Liver (tissue), 8 donors: ENCODE measurements at regions not wholly inside any gene's neighbourhood (a gene's known extent, or its start where the extent isn't known, plus 50 kb on each side); places are given as distances from the start of the nearest gene placed in this dataset.

ENCODE experiments used
- DNase-seq: peaks from one replicate; pipeline ENCODE4 v3.0.0-alpha.2; 2017; ENCODE audit warnings: low spot score
- H3K27ac ChIP-seq, 2 donors: one replicate each; pipeline ENCODE4 v1.7.0; 2013; ENCODE audit warnings: inconsistent platforms in 2 of 2, low read length in 2 of 2, control low read depth in 1 of 2, low read depth in 1 of 2, mild to moderate bottlenecking in 1 of 2
- H3K27me3 ChIP-seq, 4 donors: one replicate each; pipeline versions ENCODE4 v1.6.1 to v1.7.0; 2013; ENCODE audit warnings: low read length in 3 of 4, inconsistent platforms in 1 of 4, mild to moderate bottlenecking in 1 of 4, moderate library complexity in 1 of 4; ENCODE audit not compliant: control insufficient read depth in 4 of 4, insufficient read depth in 4 of 4
- H3K36me3 ChIP-seq, 4 donors: one replicate each; pipeline versions ENCODE4 v1.6.1 to v1.7.0; 2013; ENCODE audit warnings: low read length in 3 of 4, mild to moderate bottlenecking in 3 of 4, low read depth in 1 of 4, moderate library complexity in 1 of 4; ENCODE audit not compliant: control insufficient read depth in 4 of 4, insufficient read depth in 3 of 4
- H3K4me1 ChIP-seq, 4 donors: one replicate each; pipeline versions ENCODE4 v1.6.1 to v1.7.0; 2013; ENCODE audit warnings: low read length in 3 of 4, mild to moderate bottlenecking in 3 of 4, moderate library complexity in 1 of 4; ENCODE audit not compliant: control insufficient read depth in 4 of 4, insufficient read depth in 4 of 4
- H3K4me3 ChIP-seq, 3 donors: one replicate each; pipeline versions ENCODE4 v1.6.1 to v1.7.0; 2013; ENCODE audit warnings: low read length in 3 of 3, control low read depth in 1 of 3, low read depth in 1 of 3, mild to moderate bottlenecking in 1 of 3
- H3K9ac ChIP-seq, 2 donors: one replicate each; pipeline ENCODE4 v1.7.0; 2013; ENCODE audit warnings: low read length in 2 of 2, mild to moderate bottlenecking in 2 of 2, moderate library complexity in 2 of 2, control low read depth in 1 of 2, low read depth in 1 of 2
- H3K9me3 ChIP-seq, 4 donors: one replicate each; pipeline versions ENCODE4 v1.6.1 to v1.7.0; 2013; ENCODE audit warnings: low read length in 3 of 4; ENCODE audit not compliant: control insufficient read depth in 4 of 4
- ATF3 ChIP-seq: IDR thresholded peaks from 2 replicates; pipeline ENCODE4 v1.6.1; 2016; ENCODE audit warnings: antibody characterized with exemption
- CTCF ChIP-seq: fragments of 150-350 bp; IDR thresholded peaks from 2 replicates; pipeline ENCODE4 v1.5.1; 2017; ENCODE audit warnings: improper control_type of control experiment, low read depth, low read length; ENCODE audit not compliant: missing input control
- EGR1 ChIP-seq, 2 donors: IDR thresholded peaks; 2 replicates each; pipeline ENCODE4 v1.6.1; 2016 to 2018; ENCODE audit warnings: antibody characterized with exemption in 2 of 2, low read depth in 2 of 2
- FOXA1 ChIP-seq: IDR thresholded peaks from 2 replicates; pipeline ENCODE4 v1.6.1; 2016; ENCODE audit warnings: antibody characterized with exemption
- HNF4A ChIP-seq, 2 donors: conservative IDR thresholded peaks; 2 replicates each; pipeline ENCODE4 v1.6.1; 2016; ENCODE audit warnings: antibody characterized with exemption in 2 of 2, mild to moderate bottlenecking in 2 of 2
- HNF4G ChIP-seq: IDR thresholded peaks from 2 replicates; pipeline ENCODE4 v1.6.1; 2016; ENCODE audit warnings: antibody characterized with exemption
- JUND ChIP-seq, 2 donors: IDR thresholded peaks; 2 replicates each; pipeline ENCODE4 v1.6.1; 2016; ENCODE audit warnings: antibody characterized with exemption in 2 of 2
- MAX ChIP-seq: IDR thresholded peaks from 2 replicates; pipeline ENCODE4 v1.6.1; 2016; ENCODE audit warnings: antibody characterized with exemption
- NR2F2 ChIP-seq: IDR thresholded peaks from 2 replicates; pipeline ENCODE4 v1.6.1; 2016; ENCODE audit warnings: antibody characterized with exemption
- RXRA ChIP-seq, 2 donors: IDR thresholded peaks; 2 replicates each; pipeline ENCODE4 v1.6.1; 2017 to 2018; ENCODE audit warnings: antibody characterized with exemption in 2 of 2, mild to moderate bottlenecking in 1 of 2
- SP1 ChIP-seq: IDR thresholded peaks from 2 replicates; pipeline ENCODE4 v1.6.1; 2018; ENCODE audit warnings: antibody characterized with exemption, mild to moderate bottlenecking
- TAF1 ChIP-seq: conservative IDR thresholded peaks from 2 replicates; pipeline ENCODE4 v1.6.1; 2016; ENCODE audit warnings: antibody characterized with exemption, mild to moderate bottlenecking
- YY1 ChIP-seq: IDR thresholded peaks from 2 replicates; pipeline ENCODE4 v1.6.1; 2016; ENCODE audit warnings: antibody characterized with exemption, mild to moderate bottlenecking
- ZBTB33 ChIP-seq: IDR thresholded peaks from 2 replicates; pipeline ENCODE4 v1.6.1; 2016; ENCODE audit warnings: antibody characterized with exemption
- WGBS: extraction: QIAGEN DNeasy Blood & Tissue Kit; methylation state at CpG from one replicate; pipeline ENCODE4 v1.1.7; 2013; 5-methylcytosine and 5-hydroxymethylcytosine counted together
- TF ChIP-seq, protein P1 (sequence below): IDR thresholded peaks from 2 replicates; pipeline ENCODE4 v1.6.1; 2016; ENCODE audit warnings: antibody characterized with exemption, mild to moderate bottlenecking
- donor health status: healthy.
- donor health status: healthy.
- donor health status: healthy.
- donor health status: healthy.
- donor health status: healthy.

DNA sequence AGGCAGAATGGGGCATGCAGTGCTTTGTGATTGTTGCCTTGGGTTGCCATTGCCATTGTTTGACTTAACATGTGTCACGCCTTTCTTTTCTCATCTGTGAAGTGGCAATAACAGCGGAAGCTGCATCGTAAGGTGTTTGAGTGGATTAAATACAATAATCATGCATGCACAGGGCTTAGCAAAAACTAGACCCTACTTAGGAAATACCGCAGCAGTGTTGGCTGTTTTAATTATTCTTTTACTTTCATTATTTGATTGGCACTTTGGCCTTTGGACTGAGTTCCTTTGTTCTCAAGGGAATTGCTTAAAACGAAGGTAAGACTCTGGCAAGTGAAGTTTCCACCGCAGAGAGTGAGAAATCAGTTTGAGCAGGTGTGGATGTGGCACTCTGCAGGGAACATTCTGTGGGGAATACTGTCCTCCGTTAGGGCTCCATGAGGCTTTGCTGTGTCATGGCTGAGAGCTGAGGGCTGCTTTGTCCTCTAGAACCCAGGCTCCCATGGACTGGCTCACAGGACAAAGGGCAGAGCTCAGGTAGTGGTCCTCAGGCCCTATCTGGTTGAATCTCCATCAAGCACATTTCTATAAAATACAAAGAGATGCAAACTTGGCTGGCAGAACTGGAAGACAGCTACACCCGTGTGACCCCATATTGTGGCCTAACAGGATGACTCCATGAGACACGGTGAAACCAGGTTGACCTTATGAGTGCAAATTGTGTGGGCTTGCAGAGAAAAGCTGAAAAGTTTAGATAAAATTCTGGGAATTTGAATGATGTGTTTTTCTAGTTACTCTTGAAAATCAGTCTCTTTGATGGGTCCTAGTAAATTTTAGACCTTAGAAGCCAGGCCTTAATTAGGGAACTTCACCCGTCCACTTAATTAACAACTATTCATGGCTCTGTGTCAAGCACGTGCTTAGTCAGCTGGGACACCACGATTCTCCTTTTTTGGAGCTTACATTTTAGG lies 407.2 kb downstream of the KCNRG start:
- no peak overlapping the region for H3K27ac ChIP-seq
- H3K9me3 ChIP-seq, result no peaks in the 10 kb centered on the region
- no peaks in the 10 kb centered on the region for H3K36me3 ChIP-seq
- no peak overlapping the region for H3K9ac ChIP-seq
- no peak overlapping the region for H3K4me3 ChIP-seq
- no peak for DNase-seq
- no peaks in the 10 kb centered on the region for H3K27me3 ChIP-seq
- H3K4me1 ChIP-seq, result no peaks in the 10 kb centered on the region
- no peak for TF ChIP-seq HNF4A (conservative IDR thresholded peaks at IDR 0.05)
- 76% methylated on average over 12 of the region's 12 CpGs for WGBS

DNA sequence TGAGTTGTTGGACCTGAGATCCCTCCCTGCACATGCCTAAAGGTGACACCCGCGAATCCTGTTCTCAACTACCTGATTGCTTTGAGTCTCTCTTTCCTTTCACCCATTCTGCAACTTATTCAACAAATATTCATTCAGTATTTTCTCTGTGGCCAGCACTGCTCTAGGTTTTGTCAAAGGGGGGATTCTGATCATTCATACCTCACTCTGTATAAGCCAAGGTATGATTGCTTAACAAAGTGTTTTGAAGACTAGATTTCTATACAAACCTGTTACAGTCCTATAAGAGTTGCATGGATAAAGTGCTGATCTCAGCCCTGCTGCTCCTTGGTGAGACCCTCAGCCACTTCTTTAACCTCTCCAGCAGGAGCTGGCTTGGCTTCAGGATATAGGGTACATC lies 409.7 kb downstream of the KCNRG start:
- WGBS, result 96% methylated on average over 2 of the region's 2 CpGs
- no peak overlapping the region for H3K4me3 ChIP-seq
- DNase-seq, result no peak
- no peaks in the 10 kb centered on the region for H3K4me1 ChIP-seq
- no peak overlapping the region for H3K9ac ChIP-seq
- H3K27me3 ChIP-seq, result no peaks in the 10 kb centered on the region
- no peak overlapping the region for H3K27ac ChIP-seq
- no peaks in the 10 kb centered on the region for H3K9me3 ChIP-seq
- TF ChIP-seq YY1 (no peak), MAX (no peak), SP1 (no peak), NR2F2 (no peak), EGR1 (IDR thresholded peaks at IDR 0.05; ENCODE audit: low read depth in 2 of 2) (no peak)
- H3K36me3 ChIP-seq, result no peaks in the 10 kb centered on the region

GRCh38 chr13:50425772-50426171 lies 410.5 kb downstream of the KCNRG start:
- Histone ChIP-seq H3K4me3 (no peak overlapping the region), H3K27ac (no peak overlapping the region), H3K36me3 (no peaks in the 10 kb centered on the region), H3K4me1 (no peaks in the 10 kb centered on the region), H3K9ac (no peak overlapping the region), H3K27me3 (no peaks in the 10 kb centered on the region), H3K9me3 (no peaks in the 10 kb centered on the region)
- TF ChIP-seq ATF3 (no peak), CTCF (no peak), SP1 (no peak), ZBTB33 (no peak), HNF4G (no peak), JUND (IDR thresholded peaks at IDR 0.05) (no peak), TAF1 (no peak), EGR1 (IDR thresholded peaks at IDR 0.05; ENCODE audit: low read depth in 2 of 2) (no peak), RXRA (IDR thresholded peaks at IDR 0.05) (no peak), YY1 (no peak), HNF4A (conservative IDR thresholded peaks at IDR 0.05) (no peak), FOXA1 (no peak)
- TF ChIP-seq, protein P1, sequence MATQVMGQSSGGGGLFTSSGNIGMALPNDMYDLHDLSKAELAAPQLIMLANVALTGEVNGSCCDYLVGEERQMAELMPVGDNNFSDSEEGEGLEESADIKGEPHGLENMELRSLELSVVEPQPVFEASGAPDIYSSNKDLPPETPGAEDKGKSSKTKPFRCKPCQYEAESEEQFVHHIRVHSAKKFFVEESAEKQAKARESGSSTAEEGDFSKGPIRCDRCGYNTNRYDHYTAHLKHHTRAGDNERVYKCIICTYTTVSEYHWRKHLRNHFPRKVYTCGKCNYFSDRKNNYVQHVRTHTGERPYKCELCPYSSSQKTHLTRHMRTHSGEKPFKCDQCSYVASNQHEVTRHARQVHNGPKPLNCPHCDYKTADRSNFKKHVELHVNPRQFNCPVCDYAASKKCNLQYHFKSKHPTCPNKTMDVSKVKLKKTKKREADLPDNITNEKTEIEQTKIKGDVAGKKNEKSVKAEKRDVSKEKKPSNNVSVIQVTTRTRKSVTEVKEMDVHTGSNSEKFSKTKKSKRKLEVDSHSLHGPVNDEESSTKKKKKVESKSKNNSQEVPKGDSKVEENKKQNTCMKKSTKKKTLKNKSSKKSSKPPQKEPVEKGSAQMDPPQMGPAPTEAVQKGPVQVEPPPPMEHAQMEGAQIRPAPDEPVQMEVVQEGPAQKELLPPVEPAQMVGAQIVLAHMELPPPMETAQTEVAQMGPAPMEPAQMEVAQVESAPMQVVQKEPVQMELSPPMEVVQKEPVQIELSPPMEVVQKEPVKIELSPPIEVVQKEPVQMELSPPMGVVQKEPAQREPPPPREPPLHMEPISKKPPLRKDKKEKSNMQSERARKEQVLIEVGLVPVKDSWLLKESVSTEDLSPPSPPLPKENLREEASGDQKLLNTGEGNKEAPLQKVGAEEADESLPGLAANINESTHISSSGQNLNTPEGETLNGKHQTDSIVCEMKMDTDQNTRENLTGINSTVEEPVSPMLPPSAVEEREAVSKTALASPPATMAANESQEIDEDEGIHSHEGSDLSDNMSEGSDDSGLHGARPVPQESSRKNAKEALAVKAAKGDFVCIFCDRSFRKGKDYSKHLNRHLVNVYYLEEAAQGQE, result no peak
- DNase-seq, result no peak
